Activated naive CD4-positive, alpha-beta T cell treated with anti-CD3 and anti-CD28 coated beads, Interleukin-2, amount 10 ng/mL, durations not matched to agents 7 days and 5 days (primary cell): ENCODE measurements at regions not wholly inside any gene's neighbourhood (a gene's known extent, or its start where the extent isn't known, plus 50 kb on each side); places are given as distances from the start of the nearest gene placed in this dataset.

Experiments
- CTCF ChIA-PET: fragments of 350-600 bp; sonication (Branson Sonifier 250); formaldehyde crosslinking; loops from one replicate; lab custom pipeline; 2021; ENCODE audit warnings: antibody characterized with exemption; lab: Charles Lee
- DNase-seq: peaks from one replicate; pipeline ENCODE4 v3.0.0-alpha.2; 2020
- H3K27ac Mint-ChIP-seq: one replicate; pipeline ENCODE4 v1.8.0; 2021; ENCODE audit warnings: mild to moderate bottlenecking, moderate library complexity, mixed read lengths
- H3K27me3 Mint-ChIP-seq: one replicate; pipeline ENCODE4 v1.8.0; 2021; ENCODE audit warnings: mild to moderate bottlenecking, mixed read lengths
- H3K36me3 Mint-ChIP-seq: one replicate; pipeline ENCODE4 v1.8.0; 2021; ENCODE audit warnings: mixed read lengths
- H3K4me1 Mint-ChIP-seq: one replicate; pipeline ENCODE4 v1.8.0; 2021; ENCODE audit warnings: mixed read lengths
- H3K4me3 Mint-ChIP-seq: one replicate; pipeline ENCODE4 v1.8.0; 2021; ENCODE audit warnings: mild to moderate bottlenecking, moderate library complexity, mixed read lengths
- H3K9me3 Mint-ChIP-seq: one replicate; pipeline ENCODE4 v1.8.0; 2021; ENCODE audit warnings: mixed read lengths

- no peaks in the 10 kb centered on the region for H3K27me3 Mint-ChIP-seq
- DNase-seq = no peak
- CTCF ChIA-PET = no interaction called here
- no peak overlapping the region for H3K27ac Mint-ChIP-seq
- peaks cover 3% of the 10 kb centered on the region for H3K9me3 Mint-ChIP-seq
- no peak overlapping the region for H3K4me3 Mint-ChIP-seq
- H3K4me1 Mint-ChIP-seq = no peaks in the 10 kb centered on the region
- H3K36me3 Mint-ChIP-seq = no peaks in the 10 kb centered on the region
These were observed 1916.7 kb downstream of the EFNA5 start for GRCh38 chr5:105754056-105754455.

- CTCF ChIA-PET = no interaction called here
- no peak for DNase-seq
- Mint-ChIP-seq H3K9me3 (no peaks in the 10 kb centered on the region), H3K27me3 (no peaks in the 10 kb centered on the region), H3K4me1 (no peaks in the 10 kb centered on the region), H3K36me3 (no peaks in the 10 kb centered on the region), H3K4me3 (no peak overlapping the region), H3K27ac (no peak overlapping the region)
These were observed 1917.9 kb downstream of the EFNA5 start for GRCh38 chr5:105752801-105753200.

- no peaks in the 10 kb centered on the region for H3K4me1 Mint-ChIP-seq
- CTCF ChIA-PET = no interaction called here
- no peak overlapping the region for H3K27ac Mint-ChIP-seq
- no peak overlapping the region for H3K4me3 Mint-ChIP-seq
- H3K9me3 Mint-ChIP-seq = no peaks in the 10 kb centered on the region
- H3K36me3 Mint-ChIP-seq = no peaks in the 10 kb centered on the region
- DNase-seq = no peak
- H3K27me3 Mint-ChIP-seq = no peaks in the 10 kb centered on the region
These were observed 1918.8 kb downstream of the EFNA5 start for GRCh38 chr5:105751908-105752307.

GRCh38 chr5:105745111-105745510 lies 1925.6 kb downstream of the EFNA5 start:
- no peak overlapping the region for H3K4me3 Mint-ChIP-seq
- CTCF ChIA-PET = no interaction called here
- H3K4me1 Mint-ChIP-seq = no peaks in the 10 kb centered on the region
- no peaks in the 10 kb centered on the region for H3K27me3 Mint-ChIP-seq
- no peak for DNase-seq
- no peaks in the 10 kb centered on the region for H3K36me3 Mint-ChIP-seq
- peaks cover 10% of the 10 kb centered on the region for H3K9me3 Mint-ChIP-seq
- H3K27ac Mint-ChIP-seq = no peak overlapping the region

- H3K27me3 Mint-ChIP-seq = no peaks in the 10 kb centered on the region
- peaks cover 10% of the 10 kb centered on the region for H3K9me3 Mint-ChIP-seq
- no peak overlapping the region for H3K27ac Mint-ChIP-seq
- DNase-seq = no peak
- CTCF ChIA-PET = no interaction called here
- H3K4me3 Mint-ChIP-seq = no peak overlapping the region
- no peaks in the 10 kb centered on the region for H3K36me3 Mint-ChIP-seq
- no peaks in the 10 kb centered on the region for H3K4me1 Mint-ChIP-seq
These were observed 1930.5 kb downstream of the EFNA5 start for GRCh38 chr5:105740242-105740641.

GRCh38 chr5:105739732-105740131 lies 1931.0 kb downstream of the EFNA5 start:
- peaks cover 10% of the 10 kb centered on the region for H3K9me3 Mint-ChIP-seq
- no peak overlapping the region for H3K4me3 Mint-ChIP-seq
- no peaks in the 10 kb centered on the region for H3K4me1 Mint-ChIP-seq
- DNase-seq = no peak
- H3K27ac Mint-ChIP-seq = no peak overlapping the region
- H3K36me3 Mint-ChIP-seq = no peaks in the 10 kb centered on the region
- no peaks in the 10 kb centered on the region for H3K27me3 Mint-ChIP-seq
- CTCF ChIA-PET = no interaction called here

- peaks cover 5% of the 10 kb centered on the region for H3K9me3 Mint-ChIP-seq
- CTCF ChIA-PET = no interaction called here
These were observed 1935.0 kb downstream of the EFNA5 start for GRCh38 chr5:105735704-105736103.

GRCh38 chr5:105730982-105731381 lies 1939.8 kb downstream of the EFNA5 start:
- no peaks in the 10 kb centered on the region for H3K9me3 Mint-ChIP-seq
- CTCF ChIA-PET = no interaction called here
- no peaks in the 10 kb centered on the region for H3K27me3 Mint-ChIP-seq
- H3K4me3 Mint-ChIP-seq = no peak overlapping the region
- DNase-seq = no peak
- H3K4me1 Mint-ChIP-seq = no peaks in the 10 kb centered on the region
- no peak overlapping the region for H3K27ac Mint-ChIP-seq
- no peaks in the 10 kb centered on the region for H3K36me3 Mint-ChIP-seq

More at GRCh38 chr5:105735704-105736103, 1935.0 kb downstream of the EFNA5 start:
- H3K4me1 Mint-ChIP-seq = no peaks in the 10 kb centered on the region
- DNase-seq = no peak
- no peaks in the 10 kb centered on the region for H3K36me3 Mint-ChIP-seq
- no peak overlapping the region for H3K4me3 Mint-ChIP-seq
- no peaks in the 10 kb centered on the region for H3K27me3 Mint-ChIP-seq
- no peak overlapping the region for H3K27ac Mint-ChIP-seq

GRCh38 chr5:105726093-105726492 lies 1944.6 kb downstream of the EFNA5 start:
- CTCF ChIA-PET = no interaction called here
- peaks cover 15% of the 10 kb centered on the region for H3K9me3 Mint-ChIP-seq
- no peak overlapping the region for H3K27ac Mint-ChIP-seq
- H3K4me1 Mint-ChIP-seq = no peaks in the 10 kb centered on the region
- DNase-seq = no peak
- H3K27me3 Mint-ChIP-seq = no peaks in the 10 kb centered on the region
- no peak overlapping the region for H3K4me3 Mint-ChIP-seq
- H3K36me3 Mint-ChIP-seq = no peaks in the 10 kb centered on the region

GRCh38 chr5:105708442-105708841 lies 1962.3 kb downstream of the EFNA5 start:
- Mint-ChIP-seq H3K27me3 (no peaks in the 10 kb centered on the region), H3K9me3 (peaks cover 7% of the 10 kb centered on the region), H3K36me3 (no peaks in the 10 kb centered on the region), H3K4me3 (no peak overlapping the region), H3K27ac (no peak overlapping the region), H3K4me1 (no peaks in the 10 kb centered on the region)
- CTCF ChIA-PET = no interaction called here
- no peak for DNase-seq

- H3K27ac Mint-ChIP-seq = no peak overlapping the region
- H3K36me3 Mint-ChIP-seq = no peaks in the 10 kb centered on the region
- CTCF ChIA-PET = no interaction called here
- DNase-seq = no peak
- H3K9me3 Mint-ChIP-seq = peaks cover 15% of the 10 kb centered on the region
- no peaks in the 10 kb centered on the region for H3K4me1 Mint-ChIP-seq
- no peak overlapping the region for H3K4me3 Mint-ChIP-seq
- H3K27me3 Mint-ChIP-seq = no peaks in the 10 kb centered on the region
These were observed 1968.4 kb downstream of the EFNA5 start for GRCh38 chr5:105702323-105702722.

GRCh38 chr5:105696440-105696839 lies 1974.3 kb downstream of the EFNA5 start:
- CTCF ChIA-PET = no interaction called here
- Mint-ChIP-seq H3K27ac (no peak overlapping the region), H3K9me3 (peaks cover 11% of the 10 kb centered on the region), H3K36me3 (no peaks in the 10 kb centered on the region), H3K27me3 (no peaks in the 10 kb centered on the region), H3K4me1 (no peaks in the 10 kb centered on the region), H3K4me3 (no peak overlapping the region)
- no peak for DNase-seq

GRCh38 chr5:105695941-105696340 lies 1974.8 kb downstream of the EFNA5 start:
- CTCF ChIA-PET = no interaction called here
- H3K27ac Mint-ChIP-seq = no peak overlapping the region
- H3K36me3 Mint-ChIP-seq = no peaks in the 10 kb centered on the region
- DNase-seq = no peak
- H3K4me3 Mint-ChIP-seq = no peak overlapping the region
- no peaks in the 10 kb centered on the region for H3K27me3 Mint-ChIP-seq
- peaks cover 10% of the 10 kb centered on the region for H3K9me3 Mint-ChIP-seq
- no peaks in the 10 kb centered on the region for H3K4me1 Mint-ChIP-seq

GRCh38 chr5:105689596-105689995 lies 1981.1 kb downstream of the EFNA5 start:
- H3K27ac Mint-ChIP-seq = no peak overlapping the region
- H3K36me3 Mint-ChIP-seq = no peaks in the 10 kb centered on the region
- no peaks in the 10 kb centered on the region for H3K4me1 Mint-ChIP-seq
- CTCF ChIA-PET = no interaction called here
- no peaks in the 10 kb centered on the region for H3K27me3 Mint-ChIP-seq
- peaks cover 5% of the 10 kb centered on the region for H3K9me3 Mint-ChIP-seq
- no peak for DNase-seq
- H3K4me3 Mint-ChIP-seq = no peak overlapping the region

GRCh38 chr5:105688227-105688792 lies 1982.4 kb downstream of the EFNA5 start:
- no peak overlapping the region for H3K27ac Mint-ChIP-seq
- H3K9me3 Mint-ChIP-seq = peaks cover 5% of the 10 kb centered on the region
- CTCF ChIA-PET = no interaction called here
- no peaks in the 10 kb centered on the region for H3K4me1 Mint-ChIP-seq
- H3K4me3 Mint-ChIP-seq = no peak overlapping the region
- H3K27me3 Mint-ChIP-seq = no peaks in the 10 kb centered on the region
- H3K36me3 Mint-ChIP-seq = no peaks in the 10 kb centered on the region
- no peak for DNase-seq

- no peaks in the 10 kb centered on the region for H3K27me3 Mint-ChIP-seq
- no peaks in the 10 kb centered on the region for H3K4me1 Mint-ChIP-seq
- H3K27ac Mint-ChIP-seq = no peak overlapping the region
These were observed 1983.2 kb downstream of the EFNA5 start for GRCh38 chr5:105687493-105687892.

More at GRCh38 chr5:105687493-105687892, 1983.2 kb downstream of the EFNA5 start:
- Mint-ChIP-seq H3K36me3 (no peaks in the 10 kb centered on the region), H3K9me3 (peaks cover 5% of the 10 kb centered on the region), H3K4me3 (no peak overlapping the region)
- DNase-seq = no peak
- CTCF ChIA-PET = no interaction called here
